ES-I3 (cell line): ENCODE measurements at regions not wholly inside any gene's neighbourhood (a gene's known extent, or its start where the extent isn't known, plus 50 kb on each side); places are given as distances from the start of the nearest gene placed in this dataset.
"Not testable (repeated sequence)": the region's sequence is repeated elsewhere in the genome, so short reads cannot be mapped to it uniquely, and the experiment has no call there.

ENCODE experiments used
- H3K36me3 ChIP-seq: 2 replicates; pipeline ENCODE4 v1.6.1; 2013; ENCODE audit warnings: mild to moderate bottlenecking, low read length, control low read depth, moderate library complexity; ENCODE audit not compliant: insufficient read depth
- H3K4me1 ChIP-seq: 2 replicates; pipeline ENCODE4 v1.6.1; 2013; ENCODE audit warnings: mild to moderate bottlenecking, control low read depth, low read length; ENCODE audit not compliant: insufficient read depth
- H3K9ac ChIP-seq: 2 replicates; pipeline ENCODE4 v1.6.1; 2013; ENCODE audit warnings: low read depth, mild to moderate bottlenecking, low read length, moderate library complexity
- H3K9me3 ChIP-seq: 2 replicates; pipeline ENCODE4 v1.6.1; 2013; ENCODE audit warnings: mild to moderate bottlenecking, low read length, moderate library complexity; ENCODE audit not compliant: control insufficient read depth, insufficient read depth

- no peak overlapping the region for H3K9ac ChIP-seq
- no peaks in the 10 kb centered on the region for H3K4me1 ChIP-seq
- no peaks in the 10 kb centered on the region for H3K9me3 ChIP-seq
- H3K36me3 ChIP-seq: no peaks in the 10 kb centered on the region
Measured at GRCh38 chr10:108616559-108617285, 1306.6 kb downstream of the XPNPEP1 start.

GRCh38 chr10:108615576-108616320, 1307.6 kb downstream of the XPNPEP1 start:
- no peaks in the 10 kb centered on the region for H3K4me1 ChIP-seq
- no peaks in the 10 kb centered on the region for H3K36me3 ChIP-seq
- no peaks in the 10 kb centered on the region for H3K9me3 ChIP-seq
- no peak overlapping the region for H3K9ac ChIP-seq

- H3K36me3 ChIP-seq: no peaks in the 10 kb centered on the region
- H3K9ac ChIP-seq: no peak overlapping the region
- no peaks in the 10 kb centered on the region for H3K9me3 ChIP-seq
- H3K4me1 ChIP-seq: no peaks in the 10 kb centered on the region
Measured at GRCh38 chr10:108612485-108612884, 1310.8 kb downstream of the XPNPEP1 start.

- Histone ChIP-seq H3K9ac (no peak overlapping the region), H3K4me1 (no peaks in the 10 kb centered on the region), H3K36me3 (no peaks in the 10 kb centered on the region), H3K9me3 (no peaks in the 10 kb centered on the region)
Measured at GRCh38 chr10:108608860-108609259, 1314.5 kb downstream of the XPNPEP1 start.

GRCh38 chr10:108601851-108602250, 1321.5 kb downstream of the XPNPEP1 start:
- Histone ChIP-seq H3K9me3 (no peaks in the 10 kb centered on the region), H3K4me1 (peaks cover 14% of the 10 kb centered on the region; the same call in 1 of the 2 replicates), H3K9ac (no peak overlapping the region), H3K36me3 (no peaks in the 10 kb centered on the region)

- peaks cover 14% of the 10 kb centered on the region; the same call in 1 of the 2 replicates for H3K4me1 ChIP-seq
- not testable (repeated sequence) for H3K9ac ChIP-seq, H3K9me3 ChIP-seq, H3K36me3 ChIP-seq
Measured at GRCh38 chr10:108600511-108600910, 1322.8 kb downstream of the XPNPEP1 start.

GRCh38 chr10:108599317-108599716, 1324.0 kb downstream of the XPNPEP1 start:
- H3K9me3 ChIP-seq, H3K36me3 ChIP-seq, H3K9ac ChIP-seq: not testable (repeated sequence)
- H3K4me1 ChIP-seq: peaks cover 14% of the 10 kb centered on the region; the same call in 1 of the 2 replicates

GRCh38 chr10:108598831-108599230, 1324.5 kb downstream of the XPNPEP1 start:
- no peaks in the 10 kb centered on the region for H3K9me3 ChIP-seq
- H3K4me1 ChIP-seq: peaks cover 14% of the 10 kb centered on the region; the same call in 1 of the 2 replicates
- no peak overlapping the region for H3K9ac ChIP-seq
- H3K36me3 ChIP-seq: no peaks in the 10 kb centered on the region

- no peaks in the 10 kb centered on the region for H3K9me3 ChIP-seq
Measured at GRCh38 chr10:108598320-108598695, 1325.0 kb downstream of the XPNPEP1 start.

GRCh38 chr10:108597657-108598319, 1325.5 kb downstream of the XPNPEP1 start:
- Histone ChIP-seq H3K4me1 (peaks cover 14% of the 10 kb centered on the region; the same call in 1 of the 2 replicates), H3K36me3 (no peaks in the 10 kb centered on the region), H3K9me3 (no peaks in the 10 kb centered on the region), H3K9ac (no peak overlapping the region)

More at GRCh38 chr10:108598320-108598695, 1325.0 kb downstream of the XPNPEP1 start:
- H3K9ac ChIP-seq: no peak overlapping the region
- H3K36me3 ChIP-seq: no peaks in the 10 kb centered on the region
- H3K4me1 ChIP-seq: peaks cover 14% of the 10 kb centered on the region; the same call in 1 of the 2 replicates

GRCh38 chr10:108597031-108597430, 1326.3 kb downstream of the XPNPEP1 start:
- Histone ChIP-seq H3K36me3 (no peaks in the 10 kb centered on the region), H3K4me1 (peaks cover 14% of the 10 kb centered on the region; the same call in 1 of the 2 replicates), H3K9ac (no peak overlapping the region), H3K9me3 (no peaks in the 10 kb centered on the region)

- Histone ChIP-seq H3K9me3 (no peaks in the 10 kb centered on the region), H3K9ac (no peak overlapping the region), H3K4me1 (peaks cover 2% of the 10 kb centered on the region; the same call in 1 of the 2 replicates), H3K36me3 (no peaks in the 10 kb centered on the region)
Measured at GRCh38 chr10:108592956-108593355, 1330.4 kb downstream of the XPNPEP1 start.

GRCh38 chr10:108591417-108591816, 1331.9 kb downstream of the XPNPEP1 start:
- Histone ChIP-seq H3K36me3 (no peaks in the 10 kb centered on the region), H3K4me1 (no peaks in the 10 kb centered on the region; the same call in 1 of the 2 replicates), H3K9ac (no peak overlapping the region), H3K9me3 (no peaks in the 10 kb centered on the region)

- H3K36me3 ChIP-seq: no peaks in the 10 kb centered on the region
- no peak overlapping the region for H3K9ac ChIP-seq
- no peaks in the 10 kb centered on the region for H3K9me3 ChIP-seq
- H3K4me1 ChIP-seq: no peaks in the 10 kb centered on the region
Measured at GRCh38 chr10:108586424-108586823, 1336.9 kb downstream of the XPNPEP1 start.
